Stomach (tissue), 4 donors: ENCODE measurements at regions not wholly inside any gene's neighbourhood (a gene's known extent, or its start where the extent isn't known, plus 50 kb on each side); places are given as distances from the start of the nearest gene placed in this dataset.

ENCODE experiments used
- CTCF ChIP-seq, 7 experiments: fragments of 450-650 bp in 4 of 7; fragments of 200-600 bp in 3 of 7; sonication (generic) in 3 of 7; IDR thresholded peaks; one replicate each; pipeline ENCODE4 v1.5.1; 2016 to 2019; ENCODE audit warnings: antibody characterized with exemption in 7 of 7, control low read depth in 2 of 7, mild to moderate bottlenecking in 1 of 7
- EP300 ChIP-seq: sonication (generic); formaldehyde crosslinking; IDR thresholded peaks from one replicate; pipeline ENCODE4 v1.6.1; 2017; ENCODE audit warnings: antibody characterized with exemption
- POLR2A ChIP-seq, 4 donors: fragments of 450-650 bp; IDR thresholded peaks; one replicate each; pipeline ENCODE4 v1.6.1; 2016; ENCODE audit warnings: antibody characterized with exemption in 4 of 4, control low read depth in 2 of 4, mild to moderate bottlenecking in 1 of 4, moderate library complexity in 1 of 4
- POLR2AphosphoS5 ChIP-seq, 3 donors: sonication (generic); formaldehyde crosslinking; IDR thresholded peaks; one replicate each; pipeline ENCODE4 v1.6.1; 2016; ENCODE audit warnings: antibody characterized with exemption in 3 of 3

GRCh38 chr5:27474047-27474309 lies 435.6 kb upstream of the CDH9 start:
- no peak for TF ChIP-seq POLR2AphosphoS5 (IDR thresholded peaks at IDR 0.05)
- TF ChIP-seq POLR2A (IDR thresholded peaks at IDR 0.05): no peak
- no peak for TF ChIP-seq CTCF (IDR thresholded peaks at IDR 0.05)
- TF ChIP-seq EP300: no peak
